ENCODE measurements at regions not wholly inside any gene's neighbourhood (a gene's known extent, or its start where the extent isn't known, plus 50 kb on each side); places are given as distances from the start of the nearest gene placed in this dataset.

DNA sequence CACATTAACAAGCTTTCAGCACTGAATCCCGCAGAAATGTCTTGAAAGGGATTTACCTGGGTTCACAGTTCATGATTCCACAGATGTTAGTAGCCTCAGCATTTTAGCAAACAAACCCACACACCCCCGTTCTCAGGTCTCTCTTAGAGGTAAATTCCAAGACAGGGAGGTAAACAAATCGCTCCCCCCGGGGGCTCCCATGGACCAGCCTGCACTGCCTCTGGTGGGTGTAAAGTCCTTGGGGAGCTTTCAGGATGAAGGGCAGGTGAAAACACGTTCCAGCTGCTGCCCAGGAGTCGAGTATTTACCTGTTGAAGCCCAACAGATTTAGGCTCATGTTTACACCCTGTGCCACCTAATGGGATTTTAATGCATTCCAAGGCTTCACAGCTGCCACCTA lies 187.0 kb upstream of the FOXQ1 start:
- DNase-seq (ENCODE audit: low read depth in 4 of 4, low spot score in 3 of 4): no peak

DNA sequence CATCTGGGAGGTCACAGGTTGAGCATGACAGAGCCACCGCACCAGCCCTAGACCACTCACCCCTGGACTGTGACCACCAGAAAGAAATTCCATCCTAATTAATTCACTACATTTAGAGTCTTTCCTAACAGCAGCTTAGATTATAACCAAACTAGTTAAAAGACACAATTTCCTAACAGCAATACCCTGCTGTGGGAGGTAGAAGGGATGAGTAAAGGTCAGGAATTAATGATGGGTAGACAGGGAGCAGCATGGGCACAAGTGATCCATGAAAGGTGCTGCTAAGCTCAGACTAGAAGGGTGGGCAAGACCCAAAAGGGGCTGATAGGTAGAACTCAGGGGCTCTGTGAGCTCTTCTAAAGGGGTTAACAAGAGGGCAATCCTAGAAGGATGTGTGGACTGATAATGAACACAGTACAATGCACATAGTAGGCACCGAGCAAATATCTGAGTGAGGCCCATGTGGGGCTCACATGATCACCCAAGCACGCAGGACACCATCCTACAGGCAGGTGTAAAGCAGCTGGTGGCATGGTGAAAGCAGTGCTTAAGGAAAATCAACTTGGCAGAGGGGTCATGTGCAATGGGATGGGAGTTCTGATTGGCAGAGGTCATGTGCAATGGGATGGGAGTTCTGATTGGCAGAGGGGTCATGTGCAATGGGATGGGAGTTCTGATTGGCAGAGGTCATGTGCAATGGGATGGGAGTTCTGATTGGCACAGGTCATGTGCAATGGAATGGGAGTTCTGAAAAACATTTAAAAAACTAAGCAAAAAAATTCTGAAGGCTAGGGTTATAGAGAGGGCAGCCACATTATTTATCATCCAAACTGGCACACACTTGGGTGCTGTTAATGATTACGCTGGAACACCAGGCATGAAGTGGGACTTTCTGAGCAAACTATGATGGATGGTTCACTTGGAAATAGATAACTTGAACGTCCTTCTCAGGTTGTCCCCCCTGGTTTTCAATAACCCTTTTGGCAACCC lies 188.2 kb upstream of the FOXQ1 start:
- no peak for DNase-seq (ENCODE audit: low read depth in 4 of 4, low spot score in 3 of 4)

DNA sequence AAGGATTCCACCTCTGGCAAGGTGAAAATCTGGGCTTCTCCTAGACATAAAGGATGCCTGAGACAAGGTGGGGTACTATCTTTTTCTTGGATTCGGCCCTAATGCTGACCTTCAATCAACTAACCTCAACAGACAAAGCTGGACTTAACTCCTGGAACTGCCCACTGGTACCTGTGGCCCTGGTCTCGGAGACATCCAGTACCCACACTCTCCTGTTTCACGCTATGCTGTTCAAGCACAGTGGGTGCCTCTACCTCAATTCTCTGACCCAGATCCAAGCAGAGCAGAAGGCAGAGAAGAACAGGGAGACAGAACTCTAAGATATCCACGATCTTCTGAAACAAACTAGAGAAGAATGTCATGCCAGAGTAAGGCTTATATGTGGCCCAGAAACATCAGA lies 189.8 kb upstream of the FOXQ1 start:
- no peak for DNase-seq (ENCODE audit: low read depth in 4 of 4, low spot score in 3 of 4)

DNA sequence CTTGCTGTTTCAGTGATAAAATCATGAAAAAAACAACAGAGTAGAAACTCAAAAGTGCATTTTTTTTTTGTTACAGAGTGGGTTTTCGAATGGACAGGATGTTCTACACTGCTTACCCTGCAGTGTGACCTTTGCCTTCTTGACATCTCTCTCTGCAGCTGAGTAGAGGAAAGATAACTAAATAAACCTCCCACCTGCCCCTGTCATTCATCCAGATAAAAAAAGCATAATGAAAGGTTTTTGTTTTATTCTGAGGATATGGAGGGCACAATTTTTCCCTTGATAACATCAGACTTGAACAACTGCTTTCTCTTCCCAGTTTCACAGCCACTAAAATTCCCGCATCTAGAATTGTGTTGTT lies 193.6 kb upstream of the FOXQ1 start:
- no peak for DNase-seq (ENCODE audit: low read depth in 4 of 4, low spot score in 3 of 4)

DNA sequence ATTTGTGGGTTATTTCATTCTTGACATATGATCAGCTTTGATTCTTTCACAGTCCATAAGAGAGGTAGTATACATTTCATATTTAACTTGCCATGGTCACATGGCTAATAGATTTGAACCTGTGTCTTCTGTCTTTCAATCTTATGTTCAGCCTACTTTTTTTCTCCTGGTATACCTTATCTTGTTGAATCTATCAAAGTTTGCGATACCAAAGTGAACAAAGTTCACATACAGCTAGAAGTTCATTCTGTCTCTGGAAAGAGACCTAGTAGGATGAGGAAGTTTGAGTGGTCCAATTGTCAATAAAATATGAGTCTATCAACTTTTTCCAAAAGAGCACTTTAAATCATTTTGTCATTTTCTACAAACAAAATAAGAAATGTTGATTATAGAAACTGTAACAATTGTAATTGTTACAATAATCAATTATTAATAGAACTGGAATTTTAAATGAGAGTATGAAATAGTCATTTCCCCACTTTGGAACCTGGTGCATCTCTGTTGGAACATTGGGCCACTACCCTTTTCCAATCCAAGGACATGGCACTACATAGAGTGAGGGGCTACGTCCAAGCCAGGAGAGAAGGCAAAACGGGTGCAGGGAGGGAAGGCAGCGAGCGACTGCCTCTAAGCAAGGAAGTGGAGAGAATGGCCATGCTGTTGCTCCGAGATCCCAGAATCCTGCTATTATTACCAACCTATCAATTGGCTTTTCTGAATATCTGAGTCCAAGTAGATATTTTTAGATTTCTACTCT lies 194.2 kb upstream of the FOXQ1 start:
- no peak for DNase-seq (ENCODE audit: low read depth in 4 of 4, low spot score in 3 of 4)

DNA sequence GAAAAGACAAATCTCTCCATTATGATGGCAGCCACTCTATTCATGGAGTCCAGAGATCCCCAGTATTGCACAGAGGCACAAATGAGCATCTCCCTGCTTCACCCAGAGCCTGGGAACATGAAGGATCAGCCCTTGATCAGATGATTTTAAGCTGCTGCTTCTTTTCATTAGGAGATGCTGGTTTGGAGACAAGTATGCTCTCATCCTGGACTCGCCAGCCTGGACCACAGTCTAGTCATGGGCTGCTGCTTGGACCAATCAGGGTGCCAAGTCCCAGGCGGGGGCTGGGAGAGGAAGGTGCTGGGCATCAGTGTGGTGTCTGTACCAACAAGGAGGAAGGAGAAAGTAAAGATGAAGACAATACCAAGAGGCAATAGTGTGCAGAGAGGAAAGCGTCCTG lies 195.7 kb upstream of the FOXQ1 start:
- no peak for DNase-seq (ENCODE audit: low read depth in 4 of 4, low spot score in 3 of 4)

DNA sequence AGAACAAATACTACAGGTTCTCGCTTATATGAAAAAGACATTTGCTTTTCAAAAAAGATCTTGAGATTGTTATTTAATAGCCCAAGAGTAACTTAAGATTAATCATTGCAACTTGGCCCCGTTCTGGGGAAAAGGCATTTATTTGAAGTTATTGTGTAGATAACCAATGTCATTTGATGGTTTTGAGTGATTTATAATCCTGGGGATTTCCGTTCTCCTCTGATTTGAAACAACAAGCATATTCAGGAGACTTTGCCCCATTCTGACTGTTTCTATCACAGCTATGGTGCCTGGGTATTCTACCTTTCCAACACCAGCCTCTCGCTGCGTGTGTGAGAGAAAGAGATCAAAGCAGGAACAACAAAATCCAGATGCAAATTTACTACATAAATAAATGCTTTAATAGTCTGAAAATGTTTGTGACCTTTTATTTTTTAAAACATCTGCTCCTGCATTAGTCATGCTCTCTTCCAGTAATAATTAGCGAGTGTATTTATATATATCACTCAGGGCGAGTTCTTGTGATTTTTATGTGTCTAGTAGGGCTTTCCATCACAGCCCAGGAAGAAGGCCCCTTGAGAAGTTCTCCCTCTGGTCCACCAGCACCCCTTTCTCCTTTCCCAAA lies 197.9 kb upstream of the FOXQ1 start:
- no peak for DNase-seq (ENCODE audit: low read depth in 4 of 4, low spot score in 3 of 4)

DNA sequence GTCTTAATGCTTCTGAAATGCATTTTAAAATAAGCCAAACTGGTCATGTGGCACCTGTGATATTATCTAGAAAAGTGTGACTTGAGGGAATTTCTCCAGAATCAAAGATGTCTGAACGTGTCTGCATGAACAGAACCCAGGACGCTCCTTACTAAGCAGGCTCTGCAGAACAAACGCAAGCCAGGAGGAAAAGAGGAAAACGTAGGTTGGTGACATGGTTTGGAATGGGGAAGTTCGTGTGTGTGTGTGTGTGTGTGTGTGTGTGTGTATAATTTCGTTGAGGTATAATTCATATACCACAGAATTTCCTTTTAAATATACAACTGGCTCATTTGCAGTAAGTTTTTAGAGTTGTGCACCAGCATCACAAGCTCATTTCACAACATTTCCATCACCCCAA lies 200.5 kb upstream of the FOXQ1 start:
- DNase-seq (ENCODE audit: low read depth in 4 of 4, low spot score in 3 of 4): no peak

DNA sequence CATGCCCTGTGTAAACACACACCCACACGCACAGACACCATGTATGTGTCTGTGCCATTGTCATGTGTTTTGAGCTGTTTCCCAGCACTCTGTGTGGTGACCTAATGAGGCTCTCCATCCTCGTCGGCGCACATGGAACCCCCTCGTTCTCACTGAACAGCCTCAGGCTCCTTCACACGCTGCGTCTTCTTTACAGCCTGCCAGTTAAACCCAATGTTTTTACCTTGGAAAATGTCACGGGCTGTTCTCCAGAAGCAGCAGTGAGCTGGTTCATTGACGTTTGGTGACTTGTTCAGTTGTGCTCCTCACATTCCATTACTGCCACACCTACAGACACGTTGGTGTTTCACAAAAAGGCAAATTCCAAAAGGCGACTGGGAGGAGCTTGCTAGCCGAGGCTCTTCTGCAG lies 201.0 kb upstream of the FOXQ1 start:
- DNase-seq (ENCODE audit: low read depth in 4 of 4, low spot score in 3 of 4): no peak

DNA sequence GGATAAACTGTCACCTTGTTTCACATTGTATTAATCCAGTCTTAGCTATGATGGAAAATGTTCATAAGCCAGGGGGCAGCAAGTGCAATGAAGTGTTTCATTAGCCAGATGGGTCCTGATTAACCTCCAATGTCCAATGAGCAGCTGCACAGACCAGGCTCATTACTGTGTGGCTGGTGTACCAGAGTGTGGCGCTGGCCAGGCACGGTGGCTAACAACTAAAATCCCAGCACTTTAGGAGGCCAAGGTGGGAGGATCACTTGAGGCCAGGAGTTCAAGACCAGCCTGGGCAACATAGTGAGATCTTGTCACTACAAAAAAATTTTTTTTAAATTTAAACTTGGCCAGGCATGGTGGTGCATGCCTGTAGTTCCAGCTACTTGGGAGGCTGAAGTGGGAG lies 201.7 kb upstream of the FOXQ1 start:
- DNase-seq (ENCODE audit: low read depth in 4 of 4, low spot score in 3 of 4): no peak

DNA sequence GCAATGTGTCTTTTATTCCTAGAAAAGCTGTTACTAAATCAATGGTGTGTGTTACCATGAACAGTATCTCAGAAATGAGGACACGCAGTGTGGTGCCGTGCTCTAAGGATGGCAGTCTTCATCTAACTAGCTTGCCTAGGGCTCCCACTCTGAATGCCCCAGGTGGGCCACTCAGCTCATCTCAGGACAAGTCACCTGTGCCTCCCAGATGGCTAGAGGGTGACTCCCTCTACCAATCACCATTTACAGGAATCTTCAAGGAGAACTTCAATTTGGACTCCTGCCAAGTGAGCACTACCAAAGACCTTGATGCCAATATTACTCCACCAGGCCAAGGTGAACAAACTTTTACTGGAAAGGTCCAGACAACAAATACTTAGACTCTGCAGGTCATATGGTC lies 202.8 kb upstream of the FOXQ1 start:
- no peak for DNase-seq (ENCODE audit: low read depth in 4 of 4, low spot score in 3 of 4)

DNA sequence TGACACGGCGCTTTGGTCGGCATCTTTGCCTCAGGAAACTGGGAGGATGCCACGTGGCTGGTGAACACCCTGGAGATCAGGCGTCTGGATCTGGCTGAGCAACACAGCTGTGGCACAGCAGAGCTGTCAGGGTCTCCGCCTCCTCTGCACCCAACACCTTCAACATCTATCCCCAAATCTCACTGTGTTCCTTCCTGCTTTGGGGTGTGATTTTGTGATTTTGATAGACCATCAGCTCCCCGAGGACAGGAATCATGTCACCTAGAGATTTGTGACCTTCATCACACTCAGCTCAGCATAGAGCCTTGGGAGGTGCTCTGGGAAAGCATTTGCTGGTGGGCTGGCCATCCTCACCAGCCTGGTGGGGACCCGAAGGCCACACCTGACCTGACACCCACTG lies 203.7 kb upstream of the FOXQ1 start:
- no peak for DNase-seq (ENCODE audit: low read depth in 4 of 4, low spot score in 3 of 4)

DNA sequence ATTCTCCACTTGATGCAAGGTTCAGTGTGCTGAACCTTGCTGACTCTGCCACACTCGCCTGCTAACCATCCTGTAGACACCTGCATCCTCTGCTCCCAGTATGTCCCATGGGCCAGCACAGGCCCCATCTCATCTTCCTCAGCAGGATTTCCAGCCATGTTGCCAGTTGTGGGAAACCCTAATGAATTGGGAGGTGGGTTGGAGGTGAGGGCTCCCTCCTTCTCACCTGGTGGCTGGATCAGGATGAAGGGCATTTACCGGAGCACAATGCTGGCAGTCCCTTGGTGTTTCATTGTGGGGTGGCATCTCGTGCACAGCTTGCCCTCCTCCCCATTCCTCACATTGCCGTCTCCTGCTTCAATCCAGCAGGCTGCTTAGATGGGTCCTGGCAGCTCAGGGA lies 204.3 kb upstream of the FOXQ1 start:
- DNase-seq (ENCODE audit: low read depth in 4 of 4, low spot score in 3 of 4): no peak

DNA sequence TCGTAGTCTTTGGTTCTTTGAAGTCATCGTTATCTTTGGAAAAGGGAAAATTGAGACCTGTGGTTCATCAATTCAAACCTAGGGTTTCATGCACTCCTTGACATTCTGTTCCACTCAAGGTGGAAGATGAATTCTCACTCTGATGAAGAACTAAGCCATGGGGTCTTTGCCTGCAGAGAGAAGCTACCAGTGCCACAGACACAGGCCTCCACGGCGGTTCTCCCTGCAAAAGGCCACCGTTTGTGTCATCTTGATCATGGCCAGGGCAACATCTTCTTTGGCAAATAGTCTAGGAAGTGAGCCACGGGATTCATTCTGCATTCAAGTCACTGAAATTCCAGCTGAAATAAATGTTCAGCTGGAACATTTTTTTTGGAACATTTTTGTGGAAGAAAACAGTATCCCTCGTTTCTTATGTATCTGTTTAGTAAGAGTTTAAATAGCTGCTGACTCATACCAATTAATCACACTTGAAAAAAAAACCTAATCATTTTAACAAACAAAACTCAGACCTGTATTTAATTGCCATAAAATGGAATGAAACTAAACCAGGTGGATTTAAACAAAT lies 206.0 kb upstream of the FOXQ1 start:
- no peak for DNase-seq (ENCODE audit: low read depth in 4 of 4, low spot score in 3 of 4)

DNA sequence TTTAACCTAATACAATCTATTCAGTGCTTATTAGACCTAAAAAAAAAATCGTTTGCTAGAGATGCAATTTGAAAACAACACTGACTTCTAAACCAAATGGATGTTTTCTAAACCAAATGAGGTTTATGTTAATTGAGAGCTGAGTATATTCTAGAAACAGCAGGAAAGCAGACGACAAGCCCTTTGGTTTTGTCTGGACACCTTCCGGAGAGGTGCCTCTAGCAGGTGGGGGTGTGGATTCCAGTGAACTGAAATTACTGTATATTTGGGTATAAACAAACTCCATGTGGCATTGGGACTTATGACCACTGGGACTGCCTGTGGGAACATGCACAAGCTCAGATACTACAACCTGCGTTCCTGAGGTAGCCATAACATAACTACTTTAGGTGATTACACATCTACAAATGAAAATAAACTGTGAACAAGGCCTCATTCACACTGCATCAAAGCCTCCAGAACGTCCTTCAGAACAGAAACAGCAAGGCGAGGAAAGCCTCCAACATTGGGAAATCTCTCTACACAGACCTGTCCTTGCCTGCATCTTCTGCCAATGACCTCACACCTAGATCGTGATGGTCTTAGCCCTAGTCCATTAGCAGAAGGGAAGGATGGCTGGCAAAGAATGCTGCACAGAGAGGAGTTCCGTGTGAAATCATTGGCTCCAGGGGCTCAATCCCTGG lies 206.8 kb upstream of the FOXQ1 start:
- no peak for DNase-seq (ENCODE audit: low read depth in 4 of 4, low spot score in 3 of 4)

DNA sequence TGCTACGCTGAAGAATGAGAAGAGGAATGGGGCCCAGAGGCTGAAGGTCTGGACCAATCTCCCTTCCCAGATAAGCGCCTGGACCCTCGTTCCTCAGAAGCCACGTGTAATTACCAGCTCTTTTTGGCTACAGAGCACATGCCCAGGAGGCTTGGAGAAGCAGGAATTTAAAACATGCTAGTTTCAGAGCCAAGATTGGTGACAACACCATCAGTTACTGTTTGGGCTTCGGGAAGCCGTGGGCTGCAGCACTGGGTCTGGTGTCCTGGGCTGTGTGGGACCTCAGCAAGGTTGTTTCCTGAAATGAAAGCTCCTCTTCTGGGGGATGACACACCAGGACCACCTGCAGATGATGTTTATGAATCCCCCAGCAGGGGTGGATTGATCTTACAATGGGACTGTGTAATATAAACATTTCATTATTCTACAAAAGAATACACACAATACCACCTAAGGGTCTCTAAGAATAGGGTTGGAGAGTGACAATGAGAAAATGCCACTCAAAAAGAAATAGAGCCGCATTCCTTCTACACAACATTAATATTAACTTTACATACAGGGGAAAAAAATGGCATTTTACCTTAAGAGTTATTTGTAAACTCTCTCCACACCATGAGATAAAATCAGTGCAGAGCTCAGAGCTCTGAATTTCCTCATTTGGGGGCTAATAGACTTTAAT lies 207.8 kb upstream of the FOXQ1 start:
- DNase-seq (ENCODE audit: low read depth in 4 of 4, low spot score in 3 of 4): no peak

DNA sequence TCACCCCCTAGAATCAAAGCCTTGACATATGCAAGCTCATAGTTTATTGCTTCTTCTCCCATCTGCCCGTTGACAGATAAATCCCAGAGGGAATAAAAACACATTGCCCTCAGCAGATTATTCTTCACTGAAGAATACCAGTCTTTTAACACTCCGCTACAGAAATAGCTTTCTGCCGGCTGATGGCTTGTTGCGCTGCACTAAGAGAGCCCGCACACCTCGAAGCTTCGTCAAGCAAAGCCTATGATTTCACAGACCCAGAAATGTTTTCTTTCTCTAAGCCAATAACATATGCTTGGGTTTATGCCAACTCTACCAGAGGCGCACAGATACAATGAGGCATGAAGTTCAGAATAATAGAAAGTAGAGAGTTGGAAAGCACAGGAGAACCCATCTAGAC lies 208.9 kb upstream of the FOXQ1 start:
- no peak for DNase-seq (ENCODE audit: low read depth in 4 of 4, low spot score in 3 of 4)

DNA sequence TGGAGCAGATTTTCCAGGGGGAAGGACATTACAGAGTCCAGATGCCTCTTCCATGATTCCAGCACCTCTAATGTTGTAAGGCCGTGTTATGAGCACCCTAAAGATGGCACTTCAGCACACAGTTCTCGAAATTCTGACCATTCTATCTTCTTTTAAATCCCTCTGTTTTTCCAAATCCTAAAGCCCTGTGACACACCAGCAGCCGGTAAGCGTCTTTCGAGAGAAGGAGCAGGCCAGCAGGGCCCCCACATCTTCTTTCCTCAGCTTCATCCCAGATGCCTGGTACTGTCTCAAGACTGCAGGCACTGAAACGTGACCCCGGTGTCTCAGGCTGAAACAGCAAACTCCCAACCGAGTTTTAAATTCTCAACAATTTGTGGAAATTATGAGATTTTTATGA lies 211.6 kb upstream of the FOXQ1 start:
- no peak for DNase-seq (ENCODE audit: low read depth in 4 of 4, low spot score in 3 of 4)

DNA sequence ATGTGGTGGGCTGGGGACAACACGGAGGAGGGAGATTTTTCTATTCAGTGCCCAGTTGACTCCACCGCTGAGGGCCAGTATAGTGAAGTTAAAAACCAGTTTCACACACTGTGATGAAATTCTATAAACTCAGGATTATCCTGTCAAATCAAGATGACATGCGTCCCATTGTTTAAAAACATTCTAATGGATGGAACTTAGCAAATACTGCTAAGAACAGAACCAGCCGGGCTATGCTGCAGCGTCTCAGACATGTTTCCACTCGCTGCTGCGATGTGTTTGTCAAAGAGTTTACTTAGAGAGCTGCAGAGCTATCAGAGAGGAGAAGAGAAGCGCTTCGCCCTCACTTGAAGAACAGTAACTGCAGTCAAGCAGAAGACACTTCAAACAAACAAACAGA lies 212.6 kb upstream of the FOXQ1 start:
- DNase-seq (ENCODE audit: low read depth in 4 of 4, low spot score in 3 of 4): no peak

Measured in left renal pelvis (tissue), 4 donors.